ENCODE measurements at regions not wholly inside any gene's neighbourhood (a gene's known extent, or its start where the extent isn't known, plus 50 kb on each side); places are given as distances from the start of the nearest gene placed in this dataset.

DNA sequence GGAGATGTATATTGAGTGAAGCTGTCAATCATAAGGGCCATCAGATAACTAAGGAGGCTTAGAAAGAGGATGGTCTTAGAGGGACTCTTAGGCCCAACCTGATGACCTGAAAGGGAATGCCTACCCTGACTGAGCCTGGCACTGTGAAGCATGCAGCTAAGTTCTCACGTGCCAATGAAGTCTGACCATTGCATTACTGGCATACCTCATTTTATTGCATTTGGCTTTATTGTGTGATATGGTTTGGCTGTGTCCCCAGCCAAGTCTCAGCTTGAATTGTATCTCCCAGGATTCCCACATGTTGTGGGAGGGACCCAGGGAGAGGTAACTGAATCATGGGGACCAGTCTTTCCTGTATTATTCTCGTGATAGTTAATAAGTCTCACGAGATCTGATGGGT, 421.6 kb upstream of the SGCD start:
- TF ChIP-seq KDM5A (IDR thresholded peaks at IDR 0.05; ENCODE audit: low read length) (no peak), TAF1 (IDR thresholded peaks at IDR 0.05; ENCODE audit: low read depth, low read length) (no peak), GABPA (IDR thresholded peaks at IDR 0.05; ENCODE audit: borderline replicate concordance, insufficient read depth, low read length) (no peak), EZH2 (IDR thresholded peaks at IDR 0.05; ENCODE audit: low read depth, low read length, severe bottlenecking) (no peak), EGR1 (IDR thresholded peaks at IDR 0.05; ENCODE audit: borderline replicate concordance, low read depth, low read length) (no peak), EP300 (IDR thresholded peaks at IDR 0.05; ENCODE audit: borderline replicate concordance in 1 of 2, low read depth in 2 of 2, low read length in 2 of 2) (no peak)
- TF ChIP-seq, protein P1, sequence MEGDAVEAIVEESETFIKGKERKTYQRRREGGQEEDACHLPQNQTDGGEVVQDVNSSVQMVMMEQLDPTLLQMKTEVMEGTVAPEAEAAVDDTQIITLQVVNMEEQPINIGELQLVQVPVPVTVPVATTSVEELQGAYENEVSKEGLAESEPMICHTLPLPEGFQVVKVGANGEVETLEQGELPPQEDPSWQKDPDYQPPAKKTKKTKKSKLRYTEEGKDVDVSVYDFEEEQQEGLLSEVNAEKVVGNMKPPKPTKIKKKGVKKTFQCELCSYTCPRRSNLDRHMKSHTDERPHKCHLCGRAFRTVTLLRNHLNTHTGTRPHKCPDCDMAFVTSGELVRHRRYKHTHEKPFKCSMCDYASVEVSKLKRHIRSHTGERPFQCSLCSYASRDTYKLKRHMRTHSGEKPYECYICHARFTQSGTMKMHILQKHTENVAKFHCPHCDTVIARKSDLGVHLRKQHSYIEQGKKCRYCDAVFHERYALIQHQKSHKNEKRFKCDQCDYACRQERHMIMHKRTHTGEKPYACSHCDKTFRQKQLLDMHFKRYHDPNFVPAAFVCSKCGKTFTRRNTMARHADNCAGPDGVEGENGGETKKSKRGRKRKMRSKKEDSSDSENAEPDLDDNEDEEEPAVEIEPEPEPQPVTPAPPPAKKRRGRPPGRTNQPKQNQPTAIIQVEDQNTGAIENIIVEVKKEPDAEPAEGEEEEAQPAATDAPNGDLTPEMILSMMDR (IDR thresholded peaks at IDR 0.05; ENCODE audit: control extremely low read depth in 1 of 3, insufficient read depth in 1 of 3, low read depth in 1 of 3, low read length in 3 of 3) = no peak

Measured in H1 (cell line).